ENCODE measurements at regions not wholly inside any gene's neighbourhood (a gene's known extent, or its start where the extent isn't known, plus 50 kb on each side); places are given as distances from the start of the nearest gene placed in this dataset.

GRCh38 chr2:201538025-201538424, 86.5 kb downstream of the STRADB start:
- no peak for TF ChIP-seq NPAS2 (CRISPR knock-in tag; IDR thresholded peaks at IDR 0.05; ENCODE audit: borderline replicate concordance)
- no peak for TF ChIP-seq POLR2A (IDR thresholded peaks at IDR 0.05; ENCODE audit: low read length)
- no peak for TF ChIP-seq CTCF (IDR thresholded peaks at IDR 0.05)
- TF ChIP-seq RFX5 (IDR thresholded peaks at IDR 0.05), result no peak
- no peak for TF ChIP-seq BCL3 (IDR thresholded peaks at IDR 0.05)
- TF ChIP-seq RAD21 (conservative IDR thresholded peaks at IDR 0.05 in 1 of 2, IDR thresholded peaks at IDR 0.05 in 1 of 2), result no peak
- TF ChIP-seq BHLHE40 (IDR thresholded peaks at IDR 0.05; ENCODE audit: low read depth, low read length), result no peak
- no peak for TF ChIP-seq RNF2 (IDR thresholded peaks at IDR 0.05; ENCODE audit: borderline replicate concordance, low read depth)
- TF ChIP-seq ESRRA (IDR thresholded peaks at IDR 0.05; ENCODE audit: borderline replicate concordance, low read length), result no peak

Data from A549 (cell line).